ENCODE measurements at regions not wholly inside any gene's neighbourhood (a gene's known extent, or its start where the extent isn't known, plus 50 kb on each side); places are given as distances from the start of the nearest gene placed in this dataset.

- Histone ChIP-seq H4K5ac (ENCODE audit: insufficient read length, low read depth, low read length) (no peak overlapping the region), H4K91ac (replicated peaks; ENCODE audit: insufficient read length, low read length) (no peak overlapping the region), H3K56ac (replicated peaks; ENCODE audit: insufficient read length, low read depth, low read length) (no peak overlapping the region), H4K8ac (ENCODE audit: extremely low read depth, insufficient read depth, low read length) (no peak overlapping the region), H3K79me2 (ENCODE audit: control insufficient read depth in 1 of 2, insufficient read depth in 2 of 2, low read length in 2 of 2) (no peaks in the 10 kb centered on the region), H3K23ac (ENCODE audit: insufficient read length) (no peak overlapping the region), H3K79me1 (ENCODE audit: low read depth, low read length) (no peaks in the 10 kb centered on the region), H3K4ac (replicated peaks; ENCODE audit: insufficient read length, low read depth, low read length) (no peak overlapping the region), H2BK15ac (ENCODE audit: low read length) (no peak overlapping the region), H3K9me3 (ENCODE audit: insufficient read depth in 2 of 2, low read depth in 1 of 2, low read length in 1 of 2) (no peaks in the 10 kb centered on the region), H3K27me3 (replicated peaks in 1 of 4; ENCODE audit: control insufficient read depth in 3 of 4, extremely low read depth in 1 of 4, insufficient read depth in 3 of 4, low read length in 3 of 4) (no peaks in the 10 kb centered on the region), H2BK5ac (ENCODE audit: low read depth, low read length) (no peak overlapping the region), H2BK120ac (replicated peaks; ENCODE audit: low read depth, low read length) (no peak overlapping the region), H2BK20ac (ENCODE audit: low read length) (no peak overlapping the region), H3K27ac (ENCODE audit: low read depth, low read length) (no peak overlapping the region), H2BK12ac (ENCODE audit: low read depth, low read length) (no peak overlapping the region), H3K4me2 (ENCODE audit: insufficient read depth in 1 of 2, low read depth in 2 of 2, low read length in 2 of 2) (no peak overlapping the region), H3K9ac (replicated peaks in 1 of 4; ENCODE audit: extremely low read depth in 1 of 4, low read depth in 3 of 4, low read length in 3 of 4) (no peak overlapping the region), H3K4me3 (ENCODE audit: extremely low read depth in 1 of 4, insufficient read depth in 2 of 4, low read depth in 3 of 4, low read length in 4 of 4) (no peak overlapping the region), H3K36me3 (ENCODE audit: control insufficient read depth in 2 of 4, insufficient read depth in 4 of 4, low read length in 3 of 4) (no peaks in the 10 kb centered on the region), H3K4me1 (replicated peaks in 1 of 4; ENCODE audit: control insufficient read depth in 3 of 4, insufficient read depth in 4 of 4, low read length in 3 of 4) (no peaks in the 10 kb centered on the region), H3K14ac (ENCODE audit: insufficient read length) (no peak overlapping the region), H3K18ac (ENCODE audit: extremely low read depth, low read length) (no peak overlapping the region), H3K23me2 (ENCODE audit: low read depth, low read length) (no peaks in the 10 kb centered on the region), H2AFZ (ENCODE audit: low read length) (no peak overlapping the region), H4K20me1 (replicated peaks in 1 of 2; ENCODE audit: control insufficient read depth in 1 of 2, insufficient read depth in 2 of 2, low read length in 2 of 2) (no peaks in the 10 kb centered on the region), H2AK5ac (ENCODE audit: low read depth, low read length) (no peak overlapping the region)
- ChIA-PET POLR2A (ENCODE audit: partially characterized antibody) (no interaction called here), CTCF (ENCODE audit: partially characterized antibody) (no interaction called here)
- FAIRE-seq (no peak), DNase-seq (ENCODE audit: low read depth in 1 of 2, low spot score in 2 of 2) (no peak)
- 86% methylated on average over 2 of the region's 2 CpGs; no CpG with 5 or more reads in 1 of the 2 experiments for WGBS, 2 experiments (ENCODE audit: extremely low coverage in 1 of 2, insufficient coverage in 1 of 2, insufficient read length in 1 of 2, insufficient replicate concordance in 2 of 2, low coverage in 1 of 2, low lambda C conversion rate in 2 of 2, missing lambda C conversion rate in 1 of 2)
- no peak for TF ChIP-seq EGR1 (IDR thresholded peaks at IDR 0.05; ENCODE audit: borderline replicate concordance, low read depth, low read length)
- TF ChIP-seq NRF1 (IDR thresholded peaks at IDR 0.05; ENCODE audit: low read depth, low read length) = no peak
- no peak for TF ChIP-seq EZH2 (IDR thresholded peaks at IDR 0.05; ENCODE audit: low read depth, low read length, severe bottlenecking)
- no peak for TF ChIP-seq MAX (IDR thresholded peaks at IDR 0.05)
- no peak for TF ChIP-seq BCL11A (IDR thresholded peaks at IDR 0.05; ENCODE audit: low read depth in 2 of 2, low read length in 2 of 2)
- TF ChIP-seq KDM4A (IDR thresholded peaks at IDR 0.05; ENCODE audit: low read depth, low read length, severe bottlenecking) = no peak
- TF ChIP-seq SUZ12 (IDR thresholded peaks at IDR 0.05; ENCODE audit: low read length) = no peak
- TF ChIP-seq SP4 (IDR thresholded peaks at IDR 0.05; ENCODE audit: low read length) = no peak
- TF ChIP-seq ATF2 (IDR thresholded peaks at IDR 0.05; ENCODE audit: low read length) = no peak
- TF ChIP-seq SIX5 (IDR thresholded peaks at IDR 0.05; ENCODE audit: low read depth, low read length) = no peak
- no peak for TF ChIP-seq CHD2 (IDR thresholded peaks at IDR 0.05; ENCODE audit: low read length)
Measured at GRCh38 chr9:8172000-8172399, 372.4 kb upstream of the DMAC1 start.
